T-helper 22 cell (primary cell): ENCODE measurements at regions not wholly inside any gene's neighbourhood (a gene's known extent, or its start where the extent isn't known, plus 50 kb on each side); places are given as distances from the start of the nearest gene placed in this dataset.
A peak's percentile ranks its signal among the peaks of the same experiment; 100 is the strongest.
"Not testable (repeated sequence)": the region's sequence is repeated elsewhere in the genome, so short reads cannot be mapped to it uniquely, and the experiment has no call there.

Source experiments
- DNase-seq: peaks from one replicate; pipeline ENCODE4 v3.0.0-alpha.2; 2020; ENCODE audit warnings: low read depth

- DNase-seq: not testable (repeated sequence)
These were observed 146.8 kb upstream of the ROPN1B start for GRCh38 chr3:125822175-125822574.

GRCh38 chr3:125831005-125831750 lies 137.8 kb upstream of the ROPN1B start:
- not testable (repeated sequence) for DNase-seq

- DNase-seq: not testable (repeated sequence)
These were observed 133.4 kb upstream of the ROPN1B start for GRCh38 chr3:125835562-125835961.

- peak; percentile 28 for DNase-seq
These were observed 132.9 kb upstream of the ROPN1B start for GRCh38 chr3:125836011-125836551.

GRCh38 chr3:125836786-125837185 lies 132.2 kb upstream of the ROPN1B start:
- not testable (repeated sequence) for DNase-seq

- not testable (repeated sequence) for DNase-seq
These were observed 130.1 kb upstream of the ROPN1B start for GRCh38 chr3:125838857-125839256.

GRCh38 chr3:125840465-125840864 lies 128.5 kb upstream of the ROPN1B start:
- DNase-seq: not testable (repeated sequence)

- not testable (repeated sequence) for DNase-seq
These were observed 121.0 kb upstream of the ROPN1B start for GRCh38 chr3:125847966-125848365.

- not testable (repeated sequence) for DNase-seq
These were observed 114.0 kb upstream of the ROPN1B start for GRCh38 chr3:125855006-125855405.

- not testable (repeated sequence) for DNase-seq
These were observed 108.4 kb upstream of the ROPN1B start for GRCh38 chr3:125860547-125860946.

GRCh38 chr3:125862841-125863254 lies 106.1 kb upstream of the ROPN1B start:
- DNase-seq: not testable (repeated sequence)

GRCh38 chr3:125864532-125864931 lies 104.4 kb upstream of the ROPN1B start:
- DNase-seq: not testable (repeated sequence)

- not testable (repeated sequence) for DNase-seq
These were observed 83.0 kb upstream of the ROPN1B start for GRCh38 chr3:125886006-125886405.

- DNase-seq: not testable (repeated sequence)
These were observed 69.8 kb upstream of the ROPN1B start for GRCh38 chr3:125899181-125899580.

GRCh38 chr3:125901473-125901872 lies 67.5 kb upstream of the ROPN1B start:
- DNase-seq: not testable (repeated sequence)

GRCh38 chr3:125903780-125904455 lies 65.1 kb upstream of the ROPN1B start:
- not testable (repeated sequence) for DNase-seq

GRCh38 chr3:125907279-125907678 lies 61.7 kb upstream of the ROPN1B start:
- not testable (repeated sequence) for DNase-seq

- not testable (repeated sequence) for DNase-seq
These were observed 58.1 kb upstream of the ROPN1B start for GRCh38 chr3:125910851-125911250.

GRCh38 chr3:125914608-125915436 lies 54.2 kb upstream of the ROPN1B start:
- DNase-seq: not testable (repeated sequence)

- DNase-seq: not testable (repeated sequence)
These were observed 53.6 kb upstream of the ROPN1B start for GRCh38 chr3:125915437-125915787.

- peak; percentile 99 for DNase-seq
These were observed 53.1 kb upstream of the ROPN1B start for GRCh38 chr3:125915792-125916375.
